HAP-1 (cell line): ENCODE measurements at regions not wholly inside any gene's neighbourhood (a gene's known extent, or its start where the extent isn't known, plus 50 kb on each side); places are given as distances from the start of the nearest gene placed in this dataset.

ENCODE experiments used
- DNase-seq, 2 experiments: peaks; one replicate each; pipeline ENCODE4 v3.0.0-alpha.2; 2016 to 2020; ENCODE audit warnings: low spot score in 2 of 2
- H3K27me3 ChIP-seq: fragments of 250-450 bp; sonication (Bioruptor Pico); 2 replicates; pipeline ENCODE4 v1.5.1; 2020; ENCODE audit warnings: low read depth, mild to moderate bottlenecking, moderate library complexity
- H3K36me3 ChIP-seq: fragments of 250-450 bp; sonication (Bioruptor Pico); replicated peaks from 2 replicates; pipeline ENCODE4 v1.5.1; 2020; ENCODE audit warnings: mild to moderate bottlenecking
- H3K4me1 ChIP-seq: fragments of 250-450 bp; sonication (Bioruptor Pico); 2 replicates; pipeline ENCODE4 v1.5.1; 2020; ENCODE audit warnings: mild to moderate bottlenecking
- H3K4me3 ChIP-seq: fragments of 250-450 bp; sonication (Bioruptor Pico); 2 replicates; pipeline ENCODE4 v1.5.1; 2020; ENCODE audit warnings: mild to moderate bottlenecking, moderate library complexity
- H3K9me3 ChIP-seq: fragments of 250-450 bp; sonication (Bioruptor Pico); 2 replicates; pipeline ENCODE4 v1.5.1; 2020; ENCODE audit warnings: mild to moderate bottlenecking, moderate library complexity
- in situ Hi-C: fragments of 300-500 bp; cut with MboI; formaldehyde crosslinking; loops from 3 replicates; pipeline ENCODE4 v1.14.3; 2020; ENCODE audit warnings: low sequenced_read_pairs, inconsistent platforms, mixed read lengths

GRCh38 chr4:24080871-24081270, 191.0 kb upstream of the PPARGC1A start:
- Histone ChIP-seq H3K4me1 (no peaks in the 10 kb centered on the region), H3K4me3 (no peak overlapping the region), H3K36me3 (no peaks in the 10 kb centered on the region), H3K9me3 (no peaks in the 10 kb centered on the region), H3K27me3 (no peaks in the 10 kb centered on the region)
- in situ Hi-C loops, result no loop called here
- DNase-seq, result no peak

DNA sequence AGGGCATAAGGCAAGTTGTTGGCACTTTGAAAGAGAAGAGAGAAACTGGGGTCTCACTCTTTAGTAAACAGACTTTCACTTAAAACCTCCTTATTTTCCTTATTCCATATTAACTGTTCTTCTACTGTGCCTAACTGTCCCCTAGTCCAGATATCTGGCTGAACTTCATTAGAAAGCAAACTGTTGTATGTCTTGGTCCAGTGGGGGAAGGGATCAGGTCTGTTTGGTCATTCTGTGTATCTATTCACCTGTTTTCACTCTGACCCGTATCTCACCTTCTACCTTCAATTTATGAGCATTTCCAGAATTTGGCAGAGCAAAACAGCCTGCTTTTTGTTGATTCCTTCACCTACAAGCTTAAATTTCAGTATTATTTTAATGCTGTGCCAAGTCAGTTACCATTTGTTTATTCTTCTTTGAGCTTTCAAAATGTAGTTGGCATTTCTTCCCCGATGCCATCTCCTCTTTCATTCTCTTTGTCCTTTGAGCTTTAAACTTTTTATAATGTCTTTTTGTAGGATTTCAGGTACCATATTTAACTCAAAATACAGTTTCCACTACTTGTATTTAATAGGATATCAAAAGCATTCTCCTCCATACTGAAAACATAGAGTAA, 188.6 kb upstream of the PPARGC1A start:
- Histone ChIP-seq H3K27me3 (no peaks in the 10 kb centered on the region), H3K4me1 (no peaks in the 10 kb centered on the region), H3K9me3 (no peaks in the 10 kb centered on the region), H3K36me3 (no peaks in the 10 kb centered on the region), H3K4me3 (no peak overlapping the region)
- in situ Hi-C loops, result no loop called here
- DNase-seq, result no peak

DNA sequence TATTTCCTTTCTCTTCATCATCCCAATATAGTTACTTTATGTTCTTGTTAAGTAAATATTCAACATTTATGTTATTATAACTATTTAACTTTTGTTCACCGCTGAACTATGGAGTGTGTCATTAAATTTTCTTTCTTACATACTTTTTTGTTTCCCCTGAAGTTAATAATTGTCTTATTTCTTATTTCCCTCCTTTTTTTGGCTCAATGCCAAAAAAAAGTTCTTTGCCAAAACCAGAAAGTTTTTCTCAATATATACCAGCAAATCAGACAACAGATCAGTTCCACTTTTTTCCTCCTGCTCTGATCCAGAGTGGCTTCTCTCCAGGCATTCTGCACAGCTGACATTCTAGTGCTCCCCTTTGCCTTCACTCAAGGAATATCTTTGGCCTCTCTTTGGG, 187.0 kb upstream of the PPARGC1A start:
- Histone ChIP-seq H3K27me3 (no peaks in the 10 kb centered on the region), H3K36me3 (no peaks in the 10 kb centered on the region), H3K9me3 (no peaks in the 10 kb centered on the region), H3K4me3 (no peak overlapping the region), H3K4me1 (no peaks in the 10 kb centered on the region)
- in situ Hi-C loops, result no loop called here
- no peak for DNase-seq

DNA sequence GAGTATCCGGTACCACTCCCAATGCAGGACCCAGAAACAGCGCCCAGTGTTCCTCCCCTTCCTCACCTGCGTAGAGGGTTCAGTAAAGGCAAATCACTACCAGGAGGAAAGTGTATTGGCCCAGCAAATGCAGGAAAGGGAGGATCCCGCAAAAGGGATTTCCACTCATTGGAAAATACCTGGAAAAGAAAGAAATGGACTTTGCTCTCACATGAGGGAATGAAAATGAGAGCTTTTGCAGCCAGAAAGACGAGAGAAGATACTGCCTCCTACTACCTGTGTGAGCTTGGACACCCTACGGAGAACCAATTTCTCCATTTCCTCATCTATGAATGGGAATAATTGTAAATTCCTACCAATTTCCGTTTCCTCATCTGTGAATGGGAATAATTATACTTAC, 184.1 kb upstream of the PPARGC1A start:
- no peaks in the 10 kb centered on the region for H3K27me3 ChIP-seq
- DNase-seq, result no peak
- no peak overlapping the region for H3K4me3 ChIP-seq
- H3K4me1 ChIP-seq, result no peaks in the 10 kb centered on the region
- H3K36me3 ChIP-seq, result no peaks in the 10 kb centered on the region
- H3K9me3 ChIP-seq, result no peaks in the 10 kb centered on the region
- in situ Hi-C loops, result no loop called here

GRCh38 chr4:24071612-24072372, 181.9 kb upstream of the PPARGC1A start:
- no peaks in the 10 kb centered on the region for H3K36me3 ChIP-seq
- no peaks in the 10 kb centered on the region for H3K27me3 ChIP-seq
- DNase-seq, result no peak
- no peak overlapping the region for H3K4me3 ChIP-seq
- no peaks in the 10 kb centered on the region for H3K9me3 ChIP-seq
- in situ Hi-C loops, result no loop called here
- no peaks in the 10 kb centered on the region for H3K4me1 ChIP-seq

DNA sequence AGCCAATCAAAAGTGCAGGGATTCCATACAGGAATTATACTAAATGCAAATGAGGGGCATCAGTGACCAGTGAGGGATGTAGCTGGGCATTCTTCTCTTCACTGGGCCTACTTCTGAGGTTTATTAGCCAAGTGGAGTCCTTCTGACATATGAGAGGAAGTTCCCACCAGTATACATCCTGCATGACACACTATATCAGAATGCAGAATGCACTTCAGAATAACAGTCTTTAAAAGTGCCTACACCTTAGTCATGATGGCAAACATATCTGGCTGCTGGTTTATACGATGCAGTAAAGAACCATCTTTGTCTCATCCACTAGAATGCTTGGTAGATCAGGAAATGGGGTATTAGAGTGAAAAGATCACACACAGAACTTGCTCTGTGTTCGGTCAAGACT, 180.3 kb upstream of the PPARGC1A start:
- Histone ChIP-seq H3K27me3 (no peaks in the 10 kb centered on the region), H3K4me1 (no peaks in the 10 kb centered on the region), H3K4me3 (no peak overlapping the region), H3K9me3 (no peaks in the 10 kb centered on the region), H3K36me3 (no peaks in the 10 kb centered on the region)
- no peak for DNase-seq
- in situ Hi-C loops, result no loop called here

DNA sequence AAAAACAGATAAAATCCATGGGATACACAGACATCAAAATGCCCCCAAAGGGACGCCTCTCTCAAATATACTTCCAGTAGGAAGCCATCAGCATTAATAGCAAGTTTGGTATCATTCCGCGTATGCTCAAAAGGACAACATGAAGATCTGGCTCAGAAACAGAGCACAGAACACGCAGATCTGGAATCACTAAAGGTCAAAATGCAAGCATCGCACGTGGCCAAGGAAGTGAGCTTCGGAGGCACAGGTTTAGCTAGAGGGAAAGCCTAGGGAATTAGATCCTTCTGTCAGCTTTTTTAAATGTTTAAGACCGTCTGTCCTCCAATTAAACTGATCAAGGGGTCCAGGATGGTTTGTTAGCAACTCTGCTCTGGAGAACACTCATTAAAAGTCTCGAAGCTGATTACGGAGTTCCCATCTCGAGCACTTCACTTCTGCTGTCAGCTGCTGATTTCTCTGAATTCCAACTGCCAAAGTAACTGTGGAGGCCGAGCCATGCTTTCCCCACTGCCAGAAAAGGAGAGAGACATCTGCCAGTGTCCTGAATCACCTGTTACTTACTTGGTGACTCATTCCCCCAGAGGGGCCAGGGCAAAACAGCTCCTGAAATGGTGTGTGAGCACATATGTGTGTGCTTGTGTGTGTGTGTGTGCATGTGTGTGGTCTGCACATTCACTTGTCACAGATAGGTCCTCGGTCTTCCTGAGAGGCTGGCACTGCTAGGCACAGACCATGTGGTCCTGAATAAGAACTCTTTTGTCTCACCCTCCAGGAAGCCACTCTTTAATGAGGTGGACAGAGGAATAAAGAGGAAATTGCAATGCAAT, 177.7 kb upstream of the PPARGC1A start:
- Histone ChIP-seq H3K9me3 (no peaks in the 10 kb centered on the region), H3K27me3 (no peaks in the 10 kb centered on the region), H3K4me1 (no peaks in the 10 kb centered on the region), H3K36me3 (no peaks in the 10 kb centered on the region), H3K4me3 (no peak overlapping the region)
- in situ Hi-C loops, result no loop called here
- no peak for DNase-seq

DNA sequence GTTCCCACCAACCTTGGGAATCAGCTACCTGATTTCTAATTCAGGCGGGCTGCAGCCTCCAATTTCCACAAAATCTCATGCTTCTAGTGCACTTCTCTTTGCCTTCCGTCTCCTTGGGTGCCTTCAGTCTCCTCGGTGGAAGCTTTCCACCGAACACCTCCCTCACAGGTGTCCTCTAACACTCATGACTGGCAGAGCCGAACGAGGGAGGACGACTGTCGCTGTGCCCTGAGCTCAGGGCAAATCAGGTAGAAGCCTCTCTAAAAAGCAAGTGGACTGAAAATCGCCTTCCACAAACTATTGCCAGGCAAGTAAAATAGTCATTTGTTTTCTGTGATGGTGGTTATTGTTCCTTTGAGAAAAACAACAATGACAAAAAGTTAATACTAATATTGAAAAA, 176.1 kb upstream of the PPARGC1A start:
- in situ Hi-C loops, result no loop called here
- Histone ChIP-seq H3K4me3 (no peak overlapping the region), H3K36me3 (no peaks in the 10 kb centered on the region), H3K9me3 (no peaks in the 10 kb centered on the region), H3K4me1 (no peaks in the 10 kb centered on the region), H3K27me3 (no peaks in the 10 kb centered on the region)
- DNase-seq, result no peak

GRCh38 chr4:24063731-24064130, 173.9 kb upstream of the PPARGC1A start:
- no peak for DNase-seq

GRCh38 chr4:24060932-24061331, 171.1 kb upstream of the PPARGC1A start:
- DNase-seq, result no peak
- Histone ChIP-seq H3K36me3 (no peaks in the 10 kb centered on the region), H3K9me3 (no peaks in the 10 kb centered on the region), H3K27me3 (no peaks in the 10 kb centered on the region), H3K4me1 (no peaks in the 10 kb centered on the region), H3K4me3 (no peak overlapping the region)
- in situ Hi-C loops, result no loop called here

More at GRCh38 chr4:24063731-24064130, 173.9 kb upstream of the PPARGC1A start:
- Histone ChIP-seq H3K27me3 (no peaks in the 10 kb centered on the region), H3K4me3 (no peak overlapping the region), H3K9me3 (no peaks in the 10 kb centered on the region), H3K36me3 (no peaks in the 10 kb centered on the region), H3K4me1 (no peaks in the 10 kb centered on the region)
- in situ Hi-C loops, result no loop called here

GRCh38 chr4:24059839-24060238, 170.0 kb upstream of the PPARGC1A start:
- no peaks in the 10 kb centered on the region for H3K9me3 ChIP-seq
- no peak overlapping the region for H3K4me3 ChIP-seq
- H3K27me3 ChIP-seq, result no peaks in the 10 kb centered on the region
- no peaks in the 10 kb centered on the region for H3K4me1 ChIP-seq
- no peaks in the 10 kb centered on the region for H3K36me3 ChIP-seq
- in situ Hi-C loops, result no loop called here
- DNase-seq, result no peak

- Histone ChIP-seq H3K4me1 (no peaks in the 10 kb centered on the region), H3K4me3 (no peak overlapping the region), H3K27me3 (no peaks in the 10 kb centered on the region), H3K36me3 (no peaks in the 10 kb centered on the region), H3K9me3 (no peaks in the 10 kb centered on the region)
- in situ Hi-C loops, result no loop called here
- DNase-seq, result no peak
Observed at GRCh38 chr4:24057915-24058559, 168.2 kb upstream of the PPARGC1A start.

DNA sequence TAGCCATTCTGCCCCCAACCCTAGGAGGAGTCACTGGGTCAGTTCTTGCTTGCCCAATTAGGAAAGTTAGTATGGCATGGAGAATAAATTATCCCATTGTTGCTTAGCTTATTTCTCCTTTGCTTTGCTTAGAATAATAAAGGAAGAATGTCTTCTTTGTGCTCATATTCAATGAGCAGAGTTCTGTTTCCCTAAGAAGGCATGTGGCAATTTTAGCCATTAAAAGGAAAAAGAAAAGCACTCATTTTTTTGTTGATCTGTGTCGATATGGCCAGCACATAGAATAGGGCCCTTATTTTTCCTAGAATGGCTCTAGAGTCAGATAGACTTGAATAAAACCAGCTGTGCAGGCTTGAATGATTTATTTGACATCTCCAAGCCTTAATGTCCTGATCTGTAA, 166.4 kb upstream of the PPARGC1A start:
- in situ Hi-C loops, result no loop called here

DNA sequence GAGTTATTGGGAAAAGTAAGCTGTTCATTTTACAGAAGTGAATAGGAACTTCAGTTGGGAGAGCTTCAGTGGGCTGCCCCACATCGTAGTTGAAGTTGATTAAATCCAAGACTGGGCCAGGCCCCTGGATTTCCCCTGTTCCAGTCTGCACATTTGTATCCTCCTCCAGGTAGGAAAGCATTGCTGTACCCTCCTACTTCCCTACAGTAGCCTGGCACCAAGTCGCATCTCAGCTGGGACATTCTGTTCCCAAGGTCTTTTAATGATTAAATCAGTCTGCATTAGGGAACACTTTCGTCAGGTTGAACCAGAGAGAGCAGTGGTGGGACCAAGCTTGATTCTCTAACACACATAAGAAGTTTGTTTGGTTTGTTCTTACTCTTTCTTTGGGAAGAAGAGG, 165.8 kb upstream of the PPARGC1A start:
- H3K27me3 ChIP-seq, result no peaks in the 10 kb centered on the region
- H3K4me3 ChIP-seq, result no peak overlapping the region
- in situ Hi-C loops, result no loop called here
- H3K9me3 ChIP-seq, result no peaks in the 10 kb centered on the region
- no peaks in the 10 kb centered on the region for H3K4me1 ChIP-seq
- no peaks in the 10 kb centered on the region for H3K36me3 ChIP-seq
- no peak for DNase-seq

More for the DNA sequence above, 166.4 kb upstream of the PPARGC1A start:
- DNase-seq, result no peak
- H3K27me3 ChIP-seq, result no peaks in the 10 kb centered on the region
- H3K4me3 ChIP-seq, result no peak overlapping the region
- H3K4me1 ChIP-seq, result no peaks in the 10 kb centered on the region
- no peaks in the 10 kb centered on the region for H3K36me3 ChIP-seq
- no peaks in the 10 kb centered on the region for H3K9me3 ChIP-seq
